Activated CD8-positive, alpha-beta T cell treated with anti-CD3 and anti-CD28 coated beads, Interleukin-2, amount 10 ng/mL, durations not matched to agents 7 days and 5 days (primary cell): ENCODE measurements at regions not wholly inside any gene's neighbourhood (a gene's known extent, or its start where the extent isn't known, plus 50 kb on each side); places are given as distances from the start of the nearest gene placed in this dataset.

ENCODE experiments used
- ATAC-seq: fragments of 150-1000 bp; cut with Tn5 transposase; one replicate; pipeline ENCODE4 v1.10.0; 2021; ENCODE audit warnings: moderate library complexity
- CTCF ChIA-PET: fragments of 350-600 bp; sonication (Branson Sonifier 250); formaldehyde crosslinking; loops from one replicate; lab custom pipeline; 2021; ENCODE audit warnings: antibody characterized with exemption; lab: Charles Lee
- POLR2A ChIA-PET: fragments of 350-600 bp; sonication (Branson Sonifier 250); formaldehyde crosslinking; loops from one replicate; lab custom pipeline; 2021; ENCODE audit warnings: antibody characterized with exemption; lab: Charles Lee
- DNase-seq: peaks from one replicate; pipeline ENCODE4 v3.0.0-alpha.2; 2020
- H3K27ac Mint-ChIP-seq: one replicate; pipeline ENCODE4 v1.8.0; 2021; ENCODE audit warnings: mild to moderate bottlenecking, mixed read lengths
- H3K27me3 Mint-ChIP-seq: one replicate; pipeline ENCODE4 v1.8.0; 2021; ENCODE audit warnings: low read depth, mixed read lengths
- H3K36me3 Mint-ChIP-seq: one replicate; pipeline ENCODE4 v1.8.0; 2021; ENCODE audit warnings: low read depth, mixed read lengths
- H3K4me1 Mint-ChIP-seq: one replicate; pipeline ENCODE4 v1.8.0; 2021; ENCODE audit warnings: low read depth, mixed read lengths
- H3K4me3 Mint-ChIP-seq: one replicate; pipeline ENCODE4 v1.8.0; 2021; ENCODE audit warnings: mild to moderate bottlenecking, mixed read lengths
- H3K9me3 Mint-ChIP-seq: one replicate; pipeline ENCODE4 v1.8.0; 2022; ENCODE audit warnings: mixed read lengths; ENCODE audit not compliant: insufficient read depth

DNA sequence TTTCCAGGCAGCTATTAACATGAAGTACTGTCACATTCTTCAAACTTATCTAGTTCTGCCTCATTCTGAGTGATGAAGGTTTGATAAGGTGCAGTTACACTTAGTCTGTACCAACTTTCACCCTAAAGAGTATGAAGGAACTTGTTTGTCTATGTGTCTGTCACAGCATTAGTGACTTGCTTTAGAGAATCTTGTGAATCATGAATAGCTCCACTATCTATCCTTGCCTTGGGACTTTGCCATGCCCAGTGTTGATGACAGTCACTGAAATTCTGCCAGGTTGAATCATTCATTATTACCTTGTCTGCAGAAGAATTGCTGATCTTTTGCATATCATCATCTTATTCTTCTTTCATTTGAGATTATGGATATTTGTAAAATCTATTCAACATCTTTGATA is 50.9 kb upstream of the A1CF start:
- ChIA-PET CTCF (no interaction called here), POLR2A (no interaction called here)
- Mint-ChIP-seq H3K9me3 (no peaks in the 10 kb centered on the region), H3K4me1 (no peaks in the 10 kb centered on the region), H3K27ac (no peak overlapping the region), H3K27me3 (peaks cover 5% of the 10 kb centered on the region), H3K36me3 (no peaks in the 10 kb centered on the region), H3K4me3 (no peak overlapping the region)
- DNase-seq (no peak), ATAC-seq (no peak)

DNA sequence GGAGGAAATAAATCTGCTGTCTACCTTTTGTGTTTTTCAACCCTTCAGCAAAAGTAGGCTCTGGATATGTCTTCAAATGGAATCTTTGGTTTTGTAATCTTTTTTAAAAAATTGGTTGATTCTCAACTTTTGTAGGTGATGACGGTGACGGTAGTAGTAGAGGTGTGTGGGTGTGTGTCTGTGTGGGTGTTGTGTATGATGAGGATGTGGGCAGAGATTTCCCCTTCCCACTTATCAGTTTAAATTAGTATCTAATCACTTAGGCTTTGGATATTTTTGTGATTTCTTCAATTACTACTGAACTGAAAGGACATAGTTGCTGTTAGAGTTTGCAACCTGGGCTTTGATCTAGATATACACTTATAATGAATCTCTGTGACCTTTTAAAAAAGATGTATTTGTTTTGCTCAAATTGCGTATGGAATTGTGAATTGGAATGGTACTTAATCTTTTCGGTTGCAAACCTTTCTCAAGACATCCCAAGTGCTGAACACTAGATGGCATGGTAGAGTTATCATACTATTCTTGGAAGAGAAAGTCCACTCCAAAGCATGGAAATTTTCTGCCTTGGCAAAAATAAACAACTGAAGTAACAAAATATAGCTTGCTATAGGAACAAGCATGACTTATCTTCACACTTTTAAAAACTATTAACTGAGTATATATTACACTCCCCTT is 51.9 kb upstream of the A1CF start:
- no peaks in the 10 kb centered on the region for H3K9me3 Mint-ChIP-seq
- ChIA-PET CTCF (no interaction called here), POLR2A (no interaction called here)
- peaks cover 5% of the 10 kb centered on the region for H3K27me3 Mint-ChIP-seq
- DNase-seq (no peak), ATAC-seq (no peak)
- no peaks in the 10 kb centered on the region for H3K36me3 Mint-ChIP-seq
- H3K27ac Mint-ChIP-seq = no peak overlapping the region
- H3K4me1 Mint-ChIP-seq = no peaks in the 10 kb centered on the region
- no peak overlapping the region for H3K4me3 Mint-ChIP-seq

DNA sequence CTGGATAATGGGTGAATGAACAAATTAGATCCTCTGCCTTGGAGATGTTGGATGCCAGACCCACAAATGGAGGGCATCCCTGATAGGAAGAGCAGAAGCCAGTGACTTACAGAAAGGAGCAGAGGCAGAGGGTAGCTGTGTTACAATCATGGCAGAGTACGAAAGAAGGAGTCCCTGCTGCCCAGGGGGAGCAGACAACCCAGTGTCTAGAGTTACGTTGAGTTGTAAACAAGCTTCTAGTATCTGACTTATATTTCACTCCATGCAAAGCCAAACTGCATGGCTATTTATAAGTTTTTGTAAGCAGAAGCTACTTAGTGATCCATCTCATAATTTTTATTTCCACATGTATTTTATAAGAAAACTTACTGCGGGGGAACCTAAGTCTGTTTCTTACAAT is 56.2 kb upstream of the A1CF start:
- no peak overlapping the region for H3K27ac Mint-ChIP-seq
- ATAC-seq (no peak), DNase-seq (no peak)
- H3K9me3 Mint-ChIP-seq = no peaks in the 10 kb centered on the region
- POLR2A ChIA-PET = no interaction called here
- no peaks in the 10 kb centered on the region for H3K4me1 Mint-ChIP-seq
- H3K27me3 Mint-ChIP-seq = no peaks in the 10 kb centered on the region
- CTCF ChIA-PET = no interaction called here
- no peaks in the 10 kb centered on the region for H3K36me3 Mint-ChIP-seq
- H3K4me3 Mint-ChIP-seq = no peak overlapping the region

DNA sequence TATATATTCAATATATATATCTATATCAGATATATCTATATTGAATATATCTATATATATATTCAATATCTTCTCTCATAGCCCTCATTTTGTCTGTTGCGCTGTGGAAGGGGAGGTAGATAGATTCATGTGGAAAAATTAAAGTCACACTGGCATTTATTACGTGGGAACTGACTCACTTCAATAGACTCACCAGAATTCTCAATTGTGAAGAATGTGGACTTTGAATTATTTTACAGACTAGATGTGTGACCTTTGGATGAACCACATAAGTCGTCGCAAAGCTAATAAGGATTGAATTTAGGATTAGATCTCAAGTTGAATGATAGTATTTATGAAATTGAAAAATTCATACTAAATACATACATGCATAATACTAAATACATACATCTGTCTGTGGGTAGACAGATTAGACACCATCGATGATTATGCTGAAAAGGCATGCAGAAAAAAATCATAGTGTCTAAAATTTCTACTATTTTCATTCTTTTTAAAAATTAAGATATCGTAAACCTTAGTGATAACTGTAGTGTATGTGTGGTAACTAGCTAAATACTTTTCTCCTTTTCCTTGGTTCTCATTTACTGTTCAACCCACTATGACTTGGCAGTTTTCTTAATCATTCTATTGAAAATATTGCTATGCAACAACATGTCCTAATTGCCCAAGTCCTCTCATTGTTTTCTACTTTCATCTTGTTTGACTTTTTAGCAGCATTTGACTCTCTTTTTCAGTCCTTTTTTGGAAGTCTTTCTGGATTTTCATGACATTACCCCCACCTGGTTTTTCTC is 61.8 kb upstream of the A1CF start:
- CTCF ChIA-PET = no interaction called here
- POLR2A ChIA-PET = no interaction called here
- Mint-ChIP-seq H3K4me3 (no peak overlapping the region), H3K36me3 (no peaks in the 10 kb centered on the region), H3K27me3 (no peaks in the 10 kb centered on the region), H3K27ac (no peak overlapping the region), H3K4me1 (no peaks in the 10 kb centered on the region), H3K9me3 (no peaks in the 10 kb centered on the region)
- ATAC-seq (no peak), DNase-seq (no peak)

DNA sequence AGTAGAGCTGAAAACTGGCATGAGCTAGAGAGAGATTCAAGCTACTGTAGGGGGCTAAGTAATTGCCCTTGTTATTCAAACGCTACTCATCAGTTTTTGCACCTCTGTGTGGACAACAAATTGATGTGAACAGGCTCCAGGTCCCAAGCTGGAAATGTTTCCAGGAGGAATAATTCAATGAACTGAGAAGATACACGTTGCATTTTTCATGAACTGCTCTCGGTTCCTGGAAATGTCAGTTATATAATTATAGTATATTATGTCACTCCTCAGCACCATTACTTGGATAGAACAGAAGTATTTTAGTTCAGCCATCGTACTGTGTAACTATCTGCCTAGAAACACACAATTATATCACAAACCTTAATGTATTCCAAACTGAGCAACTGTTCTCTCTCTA is 65.9 kb upstream of the A1CF start:
- H3K36me3 Mint-ChIP-seq = no peaks in the 10 kb centered on the region
- CTCF ChIA-PET = no interaction called here

DNA sequence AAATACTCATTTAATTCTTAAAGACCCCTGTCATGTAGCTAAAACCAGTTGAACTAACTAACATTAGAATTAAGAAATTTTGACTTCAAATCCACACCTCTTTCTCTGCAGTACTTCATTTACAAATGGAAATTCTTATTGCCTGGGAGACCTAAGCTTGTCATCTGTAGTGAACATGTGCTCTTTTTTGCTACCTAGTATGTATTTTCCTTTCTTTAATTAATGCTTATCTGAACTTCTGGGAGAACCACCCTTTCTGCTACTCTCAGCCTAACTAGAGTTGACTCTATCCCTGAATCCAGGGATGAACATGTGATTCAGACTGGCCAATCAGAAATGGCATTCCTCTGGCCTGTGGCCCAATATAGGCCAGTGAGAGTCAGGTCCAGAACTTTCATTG is 75.9 kb upstream of the A1CF start:
- CTCF ChIA-PET = no interaction called here
- Mint-ChIP-seq H3K4me3 (no peak overlapping the region), H3K4me1 (no peaks in the 10 kb centered on the region), H3K27ac (no peak overlapping the region), H3K36me3 (no peaks in the 10 kb centered on the region), H3K27me3 (peaks cover 5% of the 10 kb centered on the region), H3K9me3 (no peaks in the 10 kb centered on the region)
- DNase-seq = no peak
- POLR2A ChIA-PET = no interaction called here
- ATAC-seq = no peak

More for the DNA sequence above, 65.9 kb upstream of the A1CF start:
- Mint-ChIP-seq H3K27me3 (no peaks in the 10 kb centered on the region), H3K4me3 (no peak overlapping the region), H3K4me1 (no peaks in the 10 kb centered on the region), H3K9me3 (no peaks in the 10 kb centered on the region), H3K27ac (no peak overlapping the region)
- POLR2A ChIA-PET = no interaction called here
- no peak for ATAC-seq
- no peak for DNase-seq

DNA sequence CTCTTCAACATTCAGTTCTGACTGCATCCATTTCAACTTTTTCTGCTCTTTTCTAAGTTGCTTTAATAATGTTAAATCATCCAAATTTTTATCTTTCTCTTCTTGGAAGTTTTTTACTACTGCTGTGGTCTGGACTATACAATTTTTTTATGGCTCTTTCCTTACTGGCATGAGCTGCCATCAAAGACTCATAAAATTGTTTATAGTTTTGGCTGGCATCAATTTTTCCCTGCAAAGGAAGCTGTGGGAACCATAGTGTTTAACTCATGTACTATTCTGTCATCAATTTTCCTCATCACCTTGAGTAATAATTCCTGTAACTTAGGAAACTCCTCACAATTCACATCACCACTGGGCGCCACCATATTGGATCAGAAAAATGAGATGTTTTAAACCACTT is 77.6 kb upstream of the A1CF start:
- POLR2A ChIA-PET = no interaction called here
- Mint-ChIP-seq H3K4me3 (no peak overlapping the region), H3K4me1 (no peaks in the 10 kb centered on the region), H3K9me3 (no peaks in the 10 kb centered on the region), H3K27me3 (peaks cover 5% of the 10 kb centered on the region), H3K36me3 (no peaks in the 10 kb centered on the region), H3K27ac (no peak overlapping the region)
- DNase-seq (no peak), ATAC-seq (no peak)
- CTCF ChIA-PET = no interaction called here

DNA sequence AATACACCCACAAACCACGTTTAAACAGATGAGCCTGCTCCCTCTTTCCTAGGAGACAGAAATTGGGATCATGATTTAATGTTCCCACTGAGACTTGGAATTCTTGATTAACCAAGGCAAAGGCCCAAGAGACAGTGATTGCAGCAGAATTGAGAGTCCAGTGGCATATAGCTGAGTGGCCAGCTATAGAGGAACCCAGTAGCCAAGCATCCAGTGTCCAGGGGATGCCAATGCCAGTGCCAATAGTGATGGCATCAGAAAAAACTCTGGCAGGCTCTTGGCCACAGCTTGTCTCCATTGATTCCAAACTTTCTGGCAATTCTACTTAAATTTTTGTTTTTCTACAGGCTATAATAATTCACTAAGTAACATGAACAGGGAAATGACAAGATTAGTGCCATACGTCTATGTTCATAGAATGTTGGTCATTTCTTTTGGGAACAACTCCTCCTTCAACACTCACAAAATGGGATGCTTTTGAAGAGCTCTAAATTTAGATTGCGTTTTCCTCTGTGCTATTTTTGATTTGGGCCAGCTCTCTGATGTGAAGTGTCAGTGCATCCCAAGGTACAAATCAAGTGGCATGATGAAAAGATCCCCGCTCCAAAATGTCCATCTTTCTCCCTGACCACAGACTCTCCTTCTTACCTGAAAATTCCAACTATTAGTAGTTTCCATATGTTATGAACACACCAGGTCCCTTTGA is 83.1 kb upstream of the A1CF start:
- Mint-ChIP-seq H3K27me3 (no peaks in the 10 kb centered on the region), H3K36me3 (no peaks in the 10 kb centered on the region), H3K4me1 (no peaks in the 10 kb centered on the region), H3K27ac (no peak overlapping the region), H3K4me3 (no peak overlapping the region), H3K9me3 (no peaks in the 10 kb centered on the region)
- ATAC-seq = no peak
- POLR2A ChIA-PET = no interaction called here
- CTCF ChIA-PET = no interaction called here
- no peak for DNase-seq

DNA sequence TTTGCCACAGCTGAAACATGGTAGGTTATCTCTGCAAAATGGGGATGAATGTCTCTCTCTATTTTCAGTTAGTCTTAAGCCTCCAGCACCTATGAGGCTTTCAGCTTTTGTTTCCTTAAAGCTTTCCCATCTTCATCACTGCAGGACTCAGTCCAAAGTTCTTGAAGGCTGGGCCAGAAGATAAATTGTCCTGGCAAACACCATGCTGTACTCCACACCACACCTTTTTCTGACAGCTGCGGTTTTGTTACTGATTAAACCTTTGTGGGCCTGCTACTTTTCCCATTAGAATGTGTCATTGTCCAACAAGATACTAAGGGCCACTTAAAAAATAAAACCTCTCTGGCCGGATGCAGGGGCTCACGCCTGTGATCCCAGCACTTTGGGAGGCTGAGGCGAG is 87.2 kb upstream of the A1CF start:
- Mint-ChIP-seq H3K9me3 (no peaks in the 10 kb centered on the region), H3K27ac (no peak overlapping the region), H3K36me3 (no peaks in the 10 kb centered on the region), H3K4me1 (no peaks in the 10 kb centered on the region), H3K27me3 (no peaks in the 10 kb centered on the region), H3K4me3 (no peak overlapping the region)
- ATAC-seq = no peak
- ChIA-PET POLR2A (no interaction called here), CTCF (no interaction called here)
- DNase-seq = no peak

DNA sequence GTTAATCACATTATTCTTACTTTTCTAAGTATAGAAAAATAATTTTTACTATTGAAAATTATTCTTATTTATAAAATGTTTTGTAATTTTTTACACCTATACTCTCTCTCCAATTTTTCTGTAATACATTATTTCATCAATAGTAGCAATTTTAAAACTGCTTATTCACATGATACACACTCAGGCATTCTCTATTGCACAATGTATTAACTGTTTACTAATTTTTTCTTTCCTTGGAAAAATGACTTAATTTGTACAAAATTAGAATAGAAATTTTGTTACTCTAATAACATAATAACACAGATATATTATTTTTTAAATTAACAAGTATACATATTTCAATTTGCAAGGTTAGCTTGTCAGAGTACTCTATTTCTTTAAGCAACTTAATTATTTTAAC is 92.9 kb upstream of the PRKG1 start:
- DNase-seq (no peak), ATAC-seq (no peak)
- H3K4me3 Mint-ChIP-seq = no peak overlapping the region
- H3K36me3 Mint-ChIP-seq = no peaks in the 10 kb centered on the region
- H3K4me1 Mint-ChIP-seq = no peaks in the 10 kb centered on the region
- POLR2A ChIA-PET = no interaction called here
- no peaks in the 10 kb centered on the region for H3K9me3 Mint-ChIP-seq
- CTCF ChIA-PET = interaction anchor here (1.0 kb wide), 1 partner anchor 155 kb away, joined by 3 read pairs; no protein-coding TSS in a partner anchor
- H3K27ac Mint-ChIP-seq = no peak overlapping the region
- peaks cover 5% of the 10 kb centered on the region for H3K27me3 Mint-ChIP-seq

DNA sequence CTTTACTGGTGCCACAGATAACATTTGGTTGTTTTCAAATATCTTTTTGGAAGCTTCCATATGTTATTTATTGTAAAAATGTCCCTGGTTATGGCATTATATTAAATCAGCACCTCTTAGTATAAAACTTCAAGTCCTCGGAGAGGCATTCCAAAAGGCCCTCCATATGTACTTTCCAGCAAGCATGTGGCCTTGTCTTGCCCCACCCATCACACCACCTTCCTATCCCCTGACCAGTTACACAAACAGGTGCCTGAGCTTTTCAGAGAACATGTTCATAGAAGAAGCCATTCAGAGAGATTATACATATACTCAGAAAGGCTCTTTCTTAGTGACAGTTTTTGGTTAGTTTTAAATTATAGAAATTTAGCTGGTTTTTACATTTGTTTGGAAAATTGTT is 92.4 kb upstream of the PRKG1 start:
- CTCF ChIA-PET = no interaction called here
- DNase-seq (no peak), ATAC-seq (no peak)
- H3K27me3 Mint-ChIP-seq = peaks cover 5% of the 10 kb centered on the region
- no peaks in the 10 kb centered on the region for H3K36me3 Mint-ChIP-seq
- no peaks in the 10 kb centered on the region for H3K4me1 Mint-ChIP-seq
- POLR2A ChIA-PET = no interaction called here
- no peak overlapping the region for H3K27ac Mint-ChIP-seq
- no peaks in the 10 kb centered on the region for H3K9me3 Mint-ChIP-seq
- no peak overlapping the region for H3K4me3 Mint-ChIP-seq

DNA sequence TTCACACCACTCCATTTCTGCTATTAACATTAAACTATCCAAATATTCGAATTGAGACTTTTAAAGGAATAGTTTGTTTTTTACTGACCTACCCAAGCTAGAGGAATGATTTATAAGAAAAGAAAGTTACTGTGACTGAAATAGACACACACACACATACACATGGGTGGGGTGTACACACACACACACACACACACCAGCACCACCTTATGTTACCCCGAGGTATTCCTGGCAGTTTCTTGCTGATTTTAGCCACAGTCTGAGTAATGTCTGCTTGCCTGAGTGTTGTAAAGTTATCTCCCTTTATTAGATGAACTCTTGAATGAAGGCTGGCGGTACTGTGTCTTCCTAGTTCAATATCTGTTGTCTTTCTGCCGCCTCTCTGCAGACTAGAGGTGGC is 91.3 kb upstream of the PRKG1 start:
- Mint-ChIP-seq H3K9me3 (no peaks in the 10 kb centered on the region), H3K36me3 (no peaks in the 10 kb centered on the region), H3K27ac (no peak overlapping the region), H3K4me3 (no peak overlapping the region), H3K27me3 (peaks cover 7% of the 10 kb centered on the region), H3K4me1 (no peaks in the 10 kb centered on the region)
- ATAC-seq (no peak), DNase-seq (no peak)
- ChIA-PET CTCF (no interaction called here), POLR2A (no interaction called here)
